ENCODE measurements at regions not wholly inside any gene's neighbourhood (a gene's known extent, or its start where the extent isn't known, plus 50 kb on each side); places are given as distances from the start of the nearest gene placed in this dataset.

DNA sequence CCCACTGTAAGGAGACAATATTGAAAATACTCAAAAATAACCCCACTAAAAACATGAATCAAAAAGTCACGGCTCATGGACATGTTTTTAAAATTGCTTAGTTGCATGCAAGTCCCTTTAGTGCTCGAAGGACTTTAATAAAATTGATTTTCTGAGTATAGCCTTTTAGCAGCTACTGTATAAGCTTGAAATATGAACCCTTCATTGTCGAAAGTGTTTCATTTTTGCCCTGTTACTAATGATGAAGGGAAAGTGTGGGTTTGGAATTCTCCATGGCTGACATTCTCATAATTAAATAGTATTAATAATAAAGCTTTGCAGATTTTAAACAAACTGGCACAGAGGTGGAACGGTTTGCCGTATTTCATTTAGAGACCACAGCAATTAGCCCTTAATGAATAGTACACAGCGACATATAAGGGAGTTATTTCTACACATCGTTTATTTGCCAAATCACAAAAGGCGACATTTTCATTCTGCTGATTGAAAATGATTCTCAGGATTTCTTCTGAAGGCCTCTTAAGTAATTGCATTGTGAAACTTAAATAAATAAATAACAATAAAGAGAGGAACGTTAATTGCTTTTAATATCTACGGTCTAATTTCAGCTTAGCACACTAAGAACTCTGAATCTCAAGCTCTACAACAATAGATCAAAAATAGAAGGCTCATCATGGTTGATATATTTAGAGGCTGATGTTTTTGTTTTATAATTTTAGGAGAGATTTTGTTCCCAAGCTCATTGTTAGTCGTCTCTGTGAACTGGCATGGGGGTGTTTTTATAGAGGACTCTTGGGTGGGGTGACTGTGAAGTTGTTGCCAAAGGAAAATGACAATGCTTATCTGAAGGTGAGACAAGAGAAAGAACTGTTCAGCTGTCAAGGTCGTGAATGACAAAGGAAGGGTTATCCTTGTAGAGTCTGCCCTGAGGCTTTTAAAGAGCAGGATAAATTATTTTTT lies 60.6 kb downstream of the IRX6 start:
- FAIRE-seq (no peak), DNase-seq (ENCODE audit: extremely low read depth in 1 of 4, low spot score in 3 of 4) (no peak), ATAC-seq (no peak)
- BruUV-seq (replicated peaks), result no TSS peak
- Histone ChIP-seq H3K4me1 (replicated peaks in 1 of 2; ENCODE audit: control insufficient read depth in 2 of 2, insufficient read depth in 2 of 2, low read length in 2 of 2) (no peaks in the 10 kb centered on the region), H3K9me1 (ENCODE audit: control insufficient read depth, insufficient read depth, low read length) (no peaks in the 10 kb centered on the region), H4K20me1 (replicated peaks; ENCODE audit: control insufficient read depth, insufficient read depth, low read length) (no peaks in the 10 kb centered on the region), H3K27ac (ENCODE audit: extremely low read depth, low read depth, low read length) (no peak overlapping the region), H2AFZ (ENCODE audit: low read depth, low read length) (no peak overlapping the region), H3K36me3 (ENCODE audit: control insufficient read depth, insufficient read depth, low read length) (no peaks in the 10 kb centered on the region), H3K9ac (ENCODE audit: insufficient read depth in 1 of 2, low read depth in 2 of 2, low read length in 2 of 2) (no peak overlapping the region), H3K27me3 (ENCODE audit: control insufficient read depth in 2 of 2, insufficient read depth in 2 of 2, low read length in 2 of 2) (peaks cover 0 to 14% of the 10 kb centered on the region in 2 experiments; a peak in 4 of 5 replicates), H3K4me2 (ENCODE audit: insufficient read depth, low read length) (no peak overlapping the region), H3K79me2 (ENCODE audit: control insufficient read depth, insufficient read depth, low read length) (no peaks in the 10 kb centered on the region), H3K4me3 (no peak overlapping the region), H3K9me3 (replicated peaks; ENCODE audit: control insufficient read depth, insufficient read depth, low read depth, low read length) (no peaks in the 10 kb centered on the region)
- ChIA-PET CTCF (ENCODE audit: low intra/inter-chr PET ratio) (no interaction called here), POLR2A (no interaction called here)
- TF ChIP-seq, protein P1, sequence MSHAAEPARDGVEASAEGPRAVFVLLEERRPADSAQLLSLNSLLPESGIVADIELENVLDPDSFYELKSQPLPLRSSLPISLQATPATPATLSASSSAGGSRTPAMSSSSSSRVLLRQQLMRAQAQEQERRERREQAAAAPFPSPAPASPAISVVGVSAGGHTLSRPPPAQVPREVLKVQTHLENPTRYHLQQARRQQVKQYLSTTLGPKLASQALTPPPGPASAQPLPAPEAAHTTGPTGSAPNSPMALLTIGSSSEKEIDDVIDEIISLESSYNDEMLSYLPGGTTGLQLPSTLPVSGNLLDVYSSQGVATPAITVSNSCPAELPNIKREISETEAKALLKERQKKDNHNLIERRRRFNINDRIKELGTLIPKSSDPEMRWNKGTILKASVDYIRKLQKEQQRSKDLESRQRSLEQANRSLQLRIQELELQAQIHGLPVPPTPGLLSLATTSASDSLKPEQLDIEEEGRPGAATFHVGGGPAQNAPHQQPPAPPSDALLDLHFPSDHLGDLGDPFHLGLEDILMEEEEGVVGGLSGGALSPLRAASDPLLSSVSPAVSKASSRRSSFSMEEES (CRISPR knock-in tag; IDR thresholded peaks at IDR 0.05), result no peak
- TF ChIP-seq, protein P2, sequence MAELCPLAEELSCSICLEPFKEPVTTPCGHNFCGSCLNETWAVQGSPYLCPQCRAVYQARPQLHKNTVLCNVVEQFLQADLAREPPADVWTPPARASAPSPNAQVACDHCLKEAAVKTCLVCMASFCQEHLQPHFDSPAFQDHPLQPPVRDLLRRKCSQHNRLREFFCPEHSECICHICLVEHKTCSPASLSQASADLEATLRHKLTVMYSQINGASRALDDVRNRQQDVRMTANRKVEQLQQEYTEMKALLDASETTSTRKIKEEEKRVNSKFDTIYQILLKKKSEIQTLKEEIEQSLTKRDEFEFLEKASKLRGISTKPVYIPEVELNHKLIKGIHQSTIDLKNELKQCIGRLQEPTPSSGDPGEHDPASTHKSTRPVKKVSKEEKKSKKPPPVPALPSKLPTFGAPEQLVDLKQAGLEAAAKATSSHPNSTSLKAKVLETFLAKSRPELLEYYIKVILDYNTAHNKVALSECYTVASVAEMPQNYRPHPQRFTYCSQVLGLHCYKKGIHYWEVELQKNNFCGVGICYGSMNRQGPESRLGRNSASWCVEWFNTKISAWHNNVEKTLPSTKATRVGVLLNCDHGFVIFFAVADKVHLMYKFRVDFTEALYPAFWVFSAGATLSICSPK (IDR thresholded peaks at IDR 0.05; ENCODE audit: borderline replicate concordance), result no peak
- TF ChIP-seq E2F8 (IDR thresholded peaks at IDR 0.05; ENCODE audit: low read depth, partially characterized antibody), result no peak
- TF ChIP-seq, protein P3, sequence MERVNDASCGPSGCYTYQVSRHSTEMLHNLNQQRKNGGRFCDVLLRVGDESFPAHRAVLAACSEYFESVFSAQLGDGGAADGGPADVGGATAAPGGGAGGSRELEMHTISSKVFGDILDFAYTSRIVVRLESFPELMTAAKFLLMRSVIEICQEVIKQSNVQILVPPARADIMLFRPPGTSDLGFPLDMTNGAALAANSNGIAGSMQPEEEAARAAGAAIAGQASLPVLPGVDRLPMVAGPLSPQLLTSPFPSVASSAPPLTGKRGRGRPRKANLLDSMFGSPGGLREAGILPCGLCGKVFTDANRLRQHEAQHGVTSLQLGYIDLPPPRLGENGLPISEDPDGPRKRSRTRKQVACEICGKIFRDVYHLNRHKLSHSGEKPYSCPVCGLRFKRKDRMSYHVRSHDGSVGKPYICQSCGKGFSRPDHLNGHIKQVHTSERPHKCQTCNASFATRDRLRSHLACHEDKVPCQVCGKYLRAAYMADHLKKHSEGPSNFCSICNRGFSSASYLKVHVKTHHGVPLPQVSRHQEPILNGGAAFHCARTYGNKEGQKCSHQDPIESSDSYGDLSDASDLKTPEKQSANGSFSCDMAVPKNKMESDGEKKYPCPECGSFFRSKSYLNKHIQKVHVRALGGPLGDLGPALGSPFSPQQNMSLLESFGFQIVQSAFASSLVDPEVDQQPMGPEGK (CRISPR knock-in tag; IDR thresholded peaks at IDR 0.05; ENCODE audit: borderline replicate concordance), result no peak
- TF ChIP-seq, protein P4, sequence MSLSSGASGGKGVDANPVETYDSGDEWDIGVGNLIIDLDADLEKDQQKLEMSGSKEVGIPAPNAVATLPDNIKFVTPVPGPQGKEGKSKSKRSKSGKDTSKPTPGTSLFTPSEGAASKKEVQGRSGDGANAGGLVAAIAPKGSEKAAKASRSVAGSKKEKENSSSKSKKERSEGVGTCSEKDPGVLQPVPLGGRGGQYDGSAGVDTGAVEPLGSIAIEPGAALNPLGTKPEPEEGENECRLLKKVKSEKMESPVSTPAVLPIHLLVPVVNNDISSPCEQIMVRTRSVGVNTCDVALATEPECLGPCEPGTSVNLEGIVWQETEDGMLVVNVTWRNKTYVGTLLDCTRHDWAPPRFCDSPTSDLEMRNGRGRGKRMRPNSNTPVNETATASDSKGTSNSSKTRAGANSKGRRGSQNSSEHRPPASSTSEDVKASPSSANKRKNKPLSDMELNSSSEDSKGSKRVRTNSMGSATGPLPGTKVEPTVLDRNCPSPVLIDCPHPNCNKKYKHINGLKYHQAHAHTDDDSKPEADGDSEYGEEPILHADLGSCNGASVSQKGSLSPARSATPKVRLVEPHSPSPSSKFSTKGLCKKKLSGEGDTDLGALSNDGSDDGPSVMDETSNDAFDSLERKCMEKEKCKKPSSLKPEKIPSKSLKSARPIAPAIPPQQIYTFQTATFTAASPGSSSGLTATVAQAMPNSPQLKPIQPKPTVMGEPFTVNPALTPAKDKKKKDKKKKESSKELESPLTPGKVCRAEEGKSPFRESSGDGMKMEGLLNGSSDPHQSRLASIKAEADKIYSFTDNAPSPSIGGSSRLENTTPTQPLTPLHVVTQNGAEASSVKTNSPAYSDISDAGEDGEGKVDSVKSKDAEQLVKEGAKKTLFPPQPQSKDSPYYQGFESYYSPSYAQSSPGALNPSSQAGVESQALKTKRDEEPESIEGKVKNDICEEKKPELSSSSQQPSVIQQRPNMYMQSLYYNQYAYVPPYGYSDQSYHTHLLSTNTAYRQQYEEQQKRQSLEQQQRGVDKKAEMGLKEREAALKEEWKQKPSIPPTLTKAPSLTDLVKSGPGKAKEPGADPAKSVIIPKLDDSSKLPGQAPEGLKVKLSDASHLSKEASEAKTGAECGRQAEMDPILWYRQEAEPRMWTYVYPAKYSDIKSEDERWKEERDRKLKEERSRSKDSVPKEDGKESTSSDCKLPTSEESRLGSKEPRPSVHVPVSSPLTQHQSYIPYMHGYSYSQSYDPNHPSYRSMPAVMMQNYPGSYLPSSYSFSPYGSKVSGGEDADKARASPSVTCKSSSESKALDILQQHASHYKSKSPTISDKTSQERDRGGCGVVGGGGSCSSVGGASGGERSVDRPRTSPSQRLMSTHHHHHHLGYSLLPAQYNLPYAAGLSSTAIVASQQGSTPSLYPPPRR (CRISPR knock-in tag; IDR thresholded peaks at IDR 0.05; ENCODE audit: borderline replicate concordance), result no peak
- under 1% methylated on average over 12 of the region's 12 CpGs for WGBS (ENCODE audit: insufficient coverage, low coverage, missing lambda C conversion rate)
- intact Hi-C loops (cut with micrococcal nuclease) (no loop called here), in situ Hi-C loops (cut with MboI) (no loop called here)
